SK-N-SH treated with all-trans-retinoic acid at 6 μM for 48 hours (cell line): ENCODE measurements at regions not wholly inside any gene's neighbourhood (a gene's known extent, or its start where the extent isn't known, plus 50 kb on each side); places are given as distances from the start of the nearest gene placed in this dataset.

ENCODE experiments used
- ATAC-seq: fragments of 200-7000 bp; cut with Tn5 transposase; 3 replicates; pipeline ENCODE4 v1.9.1; 2020; ENCODE audit warnings: mild to moderate bottlenecking, moderate library complexity
- ARNTL ChIP-seq: fragments of 450-650 bp; formaldehyde crosslinking; IDR thresholded peaks from 2 replicates; pipeline ENCODE4 v1.5.0; 2020; ENCODE audit warnings: low read depth, mild to moderate bottlenecking, moderate library complexity, borderline replicate concordance
- CSDC2 ChIP-seq: fragments of 250-450 bp; sonication (Bioruptor Pico); IDR thresholded peaks from 2 replicates; pipeline ENCODE4 v1.5.0; 2020; ENCODE audit warnings: mild to moderate bottlenecking, moderate library complexity
- ESRRG ChIP-seq: fragments of 250-450 bp; sonication (Bioruptor Pico); IDR thresholded peaks from 2 replicates; pipeline ENCODE4 v1.6.1; 2021; ENCODE audit warnings: mild to moderate bottlenecking
- GLIS3 ChIP-seq: fragments of 250-450 bp; sonication (Bioruptor Pico); IDR thresholded peaks from 2 replicates; pipeline ENCODE4 v1.5.0; 2020; ENCODE audit warnings: mild to moderate bottlenecking, moderate library complexity
- OSR1 ChIP-seq: fragments of 250-450 bp; sonication (Bioruptor Pico); IDR thresholded peaks from 2 replicates; pipeline ENCODE4 v1.8.0; 2022; ENCODE audit warnings: moderate library complexity, mild to moderate bottlenecking, inconsistent platforms
- PATZ1 ChIP-seq: fragments of 250-450 bp; sonication (Bioruptor Pico); IDR thresholded peaks from 2 replicates; pipeline ENCODE4 v1.8.0; 2020; ENCODE audit warnings: mild to moderate bottlenecking, moderate library complexity, borderline replicate concordance
- SNAI2 ChIP-seq: fragments of 250-450 bp; sonication (Bioruptor Pico); IDR thresholded peaks from 2 replicates; pipeline ENCODE4 v1.5.0; 2020; ENCODE audit warnings: mild to moderate bottlenecking, moderate library complexity
- TSHZ2 ChIP-seq: fragments of 250-450 bp; sonication (Bioruptor Pico); IDR thresholded peaks from 2 replicates; pipeline ENCODE4 v1.5.0; 2020; ENCODE audit warnings: mild to moderate bottlenecking, moderate library complexity
- ZFP3 ChIP-seq: fragments of 250-450 bp; sonication (Bioruptor Pico); IDR thresholded peaks from 2 replicates; pipeline ENCODE4 v1.5.0; 2020; ENCODE audit warnings: mild to moderate bottlenecking, moderate library complexity
- ZFP30 ChIP-seq: fragments of 450-650 bp; formaldehyde crosslinking; IDR thresholded peaks from 2 replicates; pipeline ENCODE4 v1.5.0; 2022; ENCODE audit warnings: mild to moderate bottlenecking, moderate library complexity
- ZNF70 ChIP-seq: fragments of 450-650 bp; formaldehyde crosslinking; IDR thresholded peaks from 2 replicates; pipeline ENCODE4 v1.5.0; 2020; ENCODE audit warnings: mild to moderate bottlenecking, moderate library complexity
- ZNF8 ChIP-seq: fragments of 450-650 bp; formaldehyde crosslinking; IDR thresholded peaks from 2 replicates; pipeline ENCODE4 v1.5.0; 2020; ENCODE audit warnings: mild to moderate bottlenecking, moderate library complexity
- TF ChIP-seq, protein P1 (sequence below): fragments of 250-450 bp; sonication (Bioruptor Pico); IDR thresholded peaks from 2 replicates; pipeline ENCODE4 v1.5.1; 2021; ENCODE audit warnings: mild to moderate bottlenecking, moderate library complexity
- TF ChIP-seq, protein P2 (sequence below): fragments of 250-450 bp; sonication (Bioruptor Pico); IDR thresholded peaks from 2 replicates; pipeline ENCODE4 v1.5.1; 2020; ENCODE audit warnings: low read depth, mild to moderate bottlenecking, moderate library complexity

DNA sequence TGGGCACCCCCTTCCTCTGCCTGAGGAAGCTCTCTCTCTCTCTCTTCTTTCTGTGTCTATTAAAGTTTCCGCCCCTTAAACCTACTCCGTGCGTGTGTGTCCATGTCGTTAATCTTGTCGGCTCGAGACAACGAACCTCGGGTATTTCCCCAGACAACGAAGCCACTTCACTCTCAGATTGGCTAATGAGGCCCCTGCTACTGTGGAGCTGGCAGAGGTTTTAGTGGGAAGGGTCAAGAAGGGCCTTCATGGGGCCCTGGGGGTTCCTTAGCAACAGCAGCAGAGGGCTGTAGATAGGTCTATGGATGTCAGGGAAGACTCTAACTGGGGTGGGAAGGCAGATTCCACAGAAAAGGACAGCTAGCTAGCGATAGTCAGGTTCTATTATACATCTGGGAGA lies 239.8 kb upstream of the RAB4A start:
- TF ChIP-seq ZFP30 (CRISPR knock-in tag): no peak
- TF ChIP-seq, protein P1, sequence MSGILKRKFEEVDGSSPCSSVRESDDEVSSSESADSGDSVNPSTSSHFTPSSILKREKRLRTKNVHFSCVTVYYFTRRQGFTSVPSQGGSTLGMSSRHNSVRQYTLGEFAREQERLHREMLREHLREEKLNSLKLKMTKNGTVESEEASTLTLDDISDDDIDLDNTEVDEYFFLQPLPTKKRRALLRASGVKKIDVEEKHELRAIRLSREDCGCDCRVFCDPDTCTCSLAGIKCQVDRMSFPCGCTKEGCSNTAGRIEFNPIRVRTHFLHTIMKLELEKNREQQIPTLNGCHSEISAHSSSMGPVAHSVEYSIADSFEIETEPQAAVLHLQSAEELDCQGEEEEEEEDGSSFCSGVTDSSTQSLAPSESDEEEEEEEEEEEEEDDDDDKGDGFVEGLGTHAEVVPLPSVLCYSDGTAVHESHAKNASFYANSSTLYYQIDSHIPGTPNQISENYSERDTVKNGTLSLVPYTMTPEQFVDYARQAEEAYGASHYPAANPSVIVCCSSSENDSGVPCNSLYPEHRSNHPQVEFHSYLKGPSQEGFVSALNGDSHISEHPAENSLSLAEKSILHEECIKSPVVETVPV (CRISPR knock-in tag): no peak
- TF ChIP-seq ZNF8 (CRISPR knock-in tag): no peak
- TF ChIP-seq TSHZ2: no peak
- TF ChIP-seq GLIS3 (CRISPR knock-in tag): no peak
- no peak for TF ChIP-seq CSDC2 (CRISPR knock-in tag)
- no peak for TF ChIP-seq PATZ1 (CRISPR knock-in tag)
- TF ChIP-seq ARNTL (CRISPR knock-in tag): no peak
- no peak for ATAC-seq

GRCh38 chr1:229031481-229032341 lies 239.2 kb upstream of the RAB4A start:
- TF ChIP-seq, protein P1 (CRISPR knock-in tag): no peak
- TF ChIP-seq ESRRG (CRISPR knock-in tag) (no peak), SNAI2 (no peak)
- TF ChIP-seq, all 23 proteins: peak for 0
- no peak for ATAC-seq

GRCh38 chr1:229032375-229032774 lies 238.5 kb upstream of the RAB4A start:
- TF ChIP-seq TSHZ2: no peak
- TF ChIP-seq SNAI2: no peak
- no peak for TF ChIP-seq PATZ1 (CRISPR knock-in tag)
- no peak for TF ChIP-seq ZNF70 (CRISPR knock-in tag)
- TF ChIP-seq OSR1 (CRISPR knock-in tag): no peak
- TF ChIP-seq ZFP30 (CRISPR knock-in tag): no peak
- no peak for TF ChIP-seq CSDC2 (CRISPR knock-in tag)
- TF ChIP-seq ZFP3 (CRISPR knock-in tag): no peak
- no peak for TF ChIP-seq ZNF8 (CRISPR knock-in tag)
- TF ChIP-seq, protein P2, sequence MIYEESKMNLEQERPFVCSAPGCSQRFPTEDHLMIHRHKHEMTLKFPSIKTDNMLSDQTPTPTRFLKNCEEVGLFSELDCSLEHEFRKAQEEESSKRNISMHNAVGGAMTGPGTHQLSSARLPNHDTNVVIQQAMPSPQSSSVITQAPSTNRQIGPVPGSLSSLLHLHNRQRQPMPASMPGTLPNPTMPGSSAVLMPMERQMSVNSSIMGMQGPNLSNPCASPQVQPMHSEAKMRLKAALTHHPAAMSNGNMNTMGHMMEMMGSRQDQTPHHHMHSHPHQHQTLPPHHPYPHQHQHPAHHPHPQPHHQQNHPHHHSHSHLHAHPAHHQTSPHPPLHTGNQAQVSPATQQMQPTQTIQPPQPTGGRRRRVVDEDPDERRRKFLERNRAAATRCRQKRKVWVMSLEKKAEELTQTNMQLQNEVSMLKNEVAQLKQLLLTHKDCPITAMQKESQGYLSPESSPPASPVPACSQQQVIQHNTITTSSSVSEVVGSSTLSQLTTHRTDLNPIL: no peak
- ATAC-seq: no peak
